ENCODE measurements at regions not wholly inside any gene's neighbourhood (a gene's known extent, or its start where the extent isn't known, plus 50 kb on each side); places are given as distances from the start of the nearest gene placed in this dataset.

DNA sequence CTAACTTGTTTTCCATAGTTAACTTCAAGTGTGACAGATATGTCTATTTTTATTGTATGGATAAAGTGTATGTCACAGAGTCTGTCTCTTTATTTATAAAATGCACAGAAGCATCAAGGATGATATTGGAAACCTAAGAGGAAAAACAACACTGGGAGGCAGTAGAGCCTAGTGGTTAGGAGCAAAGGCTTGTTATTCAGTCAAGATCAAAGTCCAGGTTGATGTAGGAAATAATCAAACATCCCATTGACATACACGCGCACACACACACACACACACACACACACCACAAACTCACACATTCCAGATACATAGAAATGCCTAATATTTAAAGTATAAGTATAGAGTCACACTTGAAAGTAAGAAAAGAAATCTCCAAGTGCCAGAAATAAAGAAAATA is 206.8 kb downstream of the CHRDL1 start:
- Histone ChIP-seq H4K20me1 (ENCODE audit: control insufficient read depth, insufficient read depth, low read depth, low read length) (no peaks in the 10 kb centered on the region), H3F3A (ENCODE audit: control insufficient read depth, insufficient read depth) (no peaks in the 10 kb centered on the region), H3K36me3 (ENCODE audit: control insufficient read depth, low read length) (no peaks in the 10 kb centered on the region), H3K9me3 (ENCODE audit: control insufficient read depth, insufficient read depth, low read length) (no peaks in the 10 kb centered on the region), H3K27me3 (ENCODE audit: control insufficient read depth, low read length) (no peaks in the 10 kb centered on the region), H3K4me2 (ENCODE audit: low read length) (no peak overlapping the region), H3K4me1 (ENCODE audit: control insufficient read depth, low read length) (no peaks in the 10 kb centered on the region), H3K27ac (ENCODE audit: low read depth, low read length) (no peak overlapping the region), H3K4me3 (ENCODE audit: low read length) (no peak overlapping the region), H3K9me2 (replicated peaks; ENCODE audit: control insufficient read depth, low read length) (no peaks in the 10 kb centered on the region), H3K79me2 (ENCODE audit: control insufficient read depth, low read length) (no peaks in the 10 kb centered on the region)
- no peak for TF ChIP-seq EZH2phosphoT487 (IDR thresholded peaks at IDR 0.05; ENCODE audit: borderline replicate concordance, low read length)
- TF ChIP-seq, protein P1, sequence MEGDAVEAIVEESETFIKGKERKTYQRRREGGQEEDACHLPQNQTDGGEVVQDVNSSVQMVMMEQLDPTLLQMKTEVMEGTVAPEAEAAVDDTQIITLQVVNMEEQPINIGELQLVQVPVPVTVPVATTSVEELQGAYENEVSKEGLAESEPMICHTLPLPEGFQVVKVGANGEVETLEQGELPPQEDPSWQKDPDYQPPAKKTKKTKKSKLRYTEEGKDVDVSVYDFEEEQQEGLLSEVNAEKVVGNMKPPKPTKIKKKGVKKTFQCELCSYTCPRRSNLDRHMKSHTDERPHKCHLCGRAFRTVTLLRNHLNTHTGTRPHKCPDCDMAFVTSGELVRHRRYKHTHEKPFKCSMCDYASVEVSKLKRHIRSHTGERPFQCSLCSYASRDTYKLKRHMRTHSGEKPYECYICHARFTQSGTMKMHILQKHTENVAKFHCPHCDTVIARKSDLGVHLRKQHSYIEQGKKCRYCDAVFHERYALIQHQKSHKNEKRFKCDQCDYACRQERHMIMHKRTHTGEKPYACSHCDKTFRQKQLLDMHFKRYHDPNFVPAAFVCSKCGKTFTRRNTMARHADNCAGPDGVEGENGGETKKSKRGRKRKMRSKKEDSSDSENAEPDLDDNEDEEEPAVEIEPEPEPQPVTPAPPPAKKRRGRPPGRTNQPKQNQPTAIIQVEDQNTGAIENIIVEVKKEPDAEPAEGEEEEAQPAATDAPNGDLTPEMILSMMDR (IDR thresholded peaks at IDR 0.05; ENCODE audit: low read depth, low read length, poor library complexity, severe bottlenecking) = no peak

DNA sequence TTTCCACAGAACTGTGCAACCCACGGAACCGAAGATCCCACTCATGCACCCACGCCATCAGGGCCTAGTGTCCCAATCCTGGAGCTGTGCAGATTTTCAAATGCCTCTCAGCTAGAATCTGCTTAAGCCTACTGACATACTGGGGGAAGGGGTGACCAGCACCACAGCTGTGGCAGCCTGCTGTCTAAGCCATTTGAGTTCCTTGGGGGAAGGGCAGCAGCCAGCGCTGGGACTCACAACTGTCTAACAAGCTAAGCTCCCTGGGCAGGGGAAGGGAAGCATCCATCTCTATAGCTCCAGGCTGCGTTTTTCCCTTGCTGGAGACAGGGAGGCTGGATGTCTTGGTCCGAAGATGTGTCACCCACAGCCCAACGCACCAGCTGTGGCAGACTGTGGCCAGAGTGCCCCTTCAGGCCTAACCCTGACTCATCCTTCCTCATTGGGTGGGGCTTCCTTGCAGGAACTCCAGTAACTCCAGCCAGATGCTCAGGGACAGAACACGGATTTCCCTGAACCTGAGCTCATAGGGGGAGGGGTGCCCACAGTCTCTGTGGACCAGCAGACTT is 194.8 kb downstream of the CHRDL1 start:
- no peaks in the 10 kb centered on the region for H3K79me2 ChIP-seq (ENCODE audit: control insufficient read depth, low read length)
- H3K4me2 ChIP-seq (ENCODE audit: low read length) = no peak overlapping the region
- no peaks in the 10 kb centered on the region for H3F3A ChIP-seq (ENCODE audit: control insufficient read depth, insufficient read depth)
- H4K20me1 ChIP-seq (ENCODE audit: control insufficient read depth, insufficient read depth, low read depth, low read length) = no peaks in the 10 kb centered on the region
- no peaks in the 10 kb centered on the region for H3K9me2 ChIP-seq (replicated peaks; ENCODE audit: control insufficient read depth, low read length)
- no peaks in the 10 kb centered on the region for H3K9me3 ChIP-seq (ENCODE audit: control insufficient read depth, insufficient read depth, low read length)
- H3K27me3 ChIP-seq (ENCODE audit: control insufficient read depth, low read length) = no peaks in the 10 kb centered on the region
- H3K27ac ChIP-seq (ENCODE audit: low read depth, low read length) = no peak overlapping the region
- H3K36me3 ChIP-seq (ENCODE audit: control insufficient read depth, low read length) = no peaks in the 10 kb centered on the region
- H3K4me3 ChIP-seq (ENCODE audit: low read length) = no peak overlapping the region
- no peak for TF ChIP-seq EZH2phosphoT487 (IDR thresholded peaks at IDR 0.05; ENCODE audit: borderline replicate concordance, low read length)
- TF ChIP-seq, protein P1 (IDR thresholded peaks at IDR 0.05; ENCODE audit: low read depth, low read length, poor library complexity, severe bottlenecking) = no peak
- H3K4me1 ChIP-seq (ENCODE audit: control insufficient read depth, low read length) = no peaks in the 10 kb centered on the region

GRCh38 chrX:110614596-110614995 is 181.0 kb downstream of the CHRDL1 start:
- H3K36me3 ChIP-seq (ENCODE audit: control insufficient read depth, low read length) = no peaks in the 10 kb centered on the region
- no peaks in the 10 kb centered on the region for H3K27me3 ChIP-seq (ENCODE audit: control insufficient read depth, low read length)

More at GRCh38 chrX:110614596-110614995, 181.0 kb downstream of the CHRDL1 start:
- H3K79me2 ChIP-seq (ENCODE audit: control insufficient read depth, low read length) = no peaks in the 10 kb centered on the region
- no peak overlapping the region for H3K4me2 ChIP-seq (ENCODE audit: low read length)
- TF ChIP-seq, protein P1 (IDR thresholded peaks at IDR 0.05; ENCODE audit: low read depth, low read length, poor library complexity, severe bottlenecking) = no peak
- no peak for TF ChIP-seq EZH2phosphoT487 (IDR thresholded peaks at IDR 0.05; ENCODE audit: borderline replicate concordance, low read length)
- no peaks in the 10 kb centered on the region for H3K9me3 ChIP-seq (ENCODE audit: control insufficient read depth, insufficient read depth, low read length)
- H3K27ac ChIP-seq (ENCODE audit: low read depth, low read length) = no peak overlapping the region
- no peaks in the 10 kb centered on the region for H4K20me1 ChIP-seq (ENCODE audit: control insufficient read depth, insufficient read depth, low read depth, low read length)
- H3K4me1 ChIP-seq (ENCODE audit: control insufficient read depth, low read length) = no peaks in the 10 kb centered on the region
- H3K9me2 ChIP-seq (replicated peaks; ENCODE audit: control insufficient read depth, low read length) = no peaks in the 10 kb centered on the region
- H3F3A ChIP-seq (ENCODE audit: control insufficient read depth, insufficient read depth) = no peaks in the 10 kb centered on the region
- H3K4me3 ChIP-seq (ENCODE audit: low read length) = no peak overlapping the region

All from DOHH2 (cell line).